ENCODE measurements at regions not wholly inside any gene's neighbourhood (a gene's known extent, or its start where the extent isn't known, plus 50 kb on each side); places are given as distances from the start of the nearest gene placed in this dataset.

DNA sequence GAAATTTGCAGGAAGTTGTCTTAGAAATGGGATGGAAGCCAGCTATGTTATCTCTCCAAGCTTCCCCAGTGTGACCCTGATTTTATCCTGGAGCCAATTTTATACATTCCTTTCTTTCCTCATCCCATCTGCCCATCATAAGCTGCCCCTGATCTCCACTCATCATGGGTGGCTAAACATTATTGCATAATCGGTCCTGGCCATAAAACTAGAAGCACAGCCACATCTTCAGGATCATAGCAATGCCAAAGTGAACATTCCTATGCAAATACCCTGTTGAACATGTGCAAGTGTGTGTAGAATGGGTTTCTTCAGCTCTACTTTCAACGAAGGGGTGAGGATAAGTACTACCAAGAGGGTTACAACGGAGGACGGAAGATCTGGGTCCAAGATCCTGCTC, 50.6 kb upstream of the COG2 start:
- TF ChIP-seq, protein P1, sequence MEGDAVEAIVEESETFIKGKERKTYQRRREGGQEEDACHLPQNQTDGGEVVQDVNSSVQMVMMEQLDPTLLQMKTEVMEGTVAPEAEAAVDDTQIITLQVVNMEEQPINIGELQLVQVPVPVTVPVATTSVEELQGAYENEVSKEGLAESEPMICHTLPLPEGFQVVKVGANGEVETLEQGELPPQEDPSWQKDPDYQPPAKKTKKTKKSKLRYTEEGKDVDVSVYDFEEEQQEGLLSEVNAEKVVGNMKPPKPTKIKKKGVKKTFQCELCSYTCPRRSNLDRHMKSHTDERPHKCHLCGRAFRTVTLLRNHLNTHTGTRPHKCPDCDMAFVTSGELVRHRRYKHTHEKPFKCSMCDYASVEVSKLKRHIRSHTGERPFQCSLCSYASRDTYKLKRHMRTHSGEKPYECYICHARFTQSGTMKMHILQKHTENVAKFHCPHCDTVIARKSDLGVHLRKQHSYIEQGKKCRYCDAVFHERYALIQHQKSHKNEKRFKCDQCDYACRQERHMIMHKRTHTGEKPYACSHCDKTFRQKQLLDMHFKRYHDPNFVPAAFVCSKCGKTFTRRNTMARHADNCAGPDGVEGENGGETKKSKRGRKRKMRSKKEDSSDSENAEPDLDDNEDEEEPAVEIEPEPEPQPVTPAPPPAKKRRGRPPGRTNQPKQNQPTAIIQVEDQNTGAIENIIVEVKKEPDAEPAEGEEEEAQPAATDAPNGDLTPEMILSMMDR (IDR thresholded peaks at IDR 0.05; ENCODE audit: low read depth, low read length): no peak
- H3K4me3 ChIP-seq (replicated peaks in 1 of 2; ENCODE audit: low read depth in 2 of 2, low read length in 2 of 2): no peak overlapping the region
- no peak for DNase-seq (ENCODE audit: low read depth in 2 of 2)

DNA sequence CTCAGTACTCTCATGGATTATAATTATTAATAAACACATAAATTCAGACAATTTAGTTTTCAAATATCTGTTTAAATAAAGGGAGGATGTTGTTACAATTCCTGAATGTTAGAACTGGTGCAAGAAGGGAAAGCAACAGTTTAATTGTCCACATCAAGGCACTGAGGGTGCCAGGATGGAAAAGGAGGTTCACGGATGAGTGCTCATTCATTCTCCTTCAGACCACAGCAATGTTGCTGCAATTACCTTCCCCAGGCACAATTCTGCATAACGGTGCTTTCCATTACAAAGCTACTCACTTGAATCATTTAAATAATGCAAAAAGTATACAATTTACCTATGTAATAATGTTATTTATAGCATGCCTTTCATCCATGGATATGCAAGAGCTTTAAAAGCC, 52.3 kb upstream of the COG2 start:
- TF ChIP-seq, protein P1 (IDR thresholded peaks at IDR 0.05; ENCODE audit: low read depth, low read length): no peak
- no peak for DNase-seq (ENCODE audit: low read depth in 2 of 2)
- H3K4me3 ChIP-seq (replicated peaks in 1 of 2; ENCODE audit: low read depth in 2 of 2, low read length in 2 of 2): no peak overlapping the region

DNA sequence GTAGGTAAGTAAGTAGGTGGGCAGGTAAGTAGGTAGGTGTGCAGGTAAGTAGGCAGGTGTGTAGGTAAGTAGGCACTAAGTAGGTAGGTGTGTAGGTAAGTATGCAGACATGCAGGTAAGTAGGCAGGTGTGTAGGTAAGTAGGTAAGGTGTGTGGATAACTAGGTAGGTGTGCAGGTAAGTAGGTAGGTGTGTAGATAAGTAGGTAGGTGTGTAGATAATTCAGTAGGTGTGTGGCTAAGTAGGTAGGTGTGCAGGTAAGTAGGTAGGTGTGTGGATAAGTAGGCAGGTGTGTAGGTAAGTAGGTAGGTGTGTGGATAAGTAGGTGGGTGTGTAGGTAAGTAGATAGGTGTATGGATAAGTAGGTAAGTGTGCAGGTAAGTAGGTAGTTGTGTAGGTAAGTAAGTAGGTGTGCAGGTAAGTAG, 53.9 kb upstream of the COG2 start:
- no peak overlapping the region for H3K4me3 ChIP-seq (replicated peaks in 1 of 2; ENCODE audit: low read depth in 2 of 2, low read length in 2 of 2)
- no peak for DNase-seq (ENCODE audit: low read depth in 2 of 2)
- TF ChIP-seq, protein P1 (IDR thresholded peaks at IDR 0.05; ENCODE audit: low read depth, low read length): no peak

DNA sequence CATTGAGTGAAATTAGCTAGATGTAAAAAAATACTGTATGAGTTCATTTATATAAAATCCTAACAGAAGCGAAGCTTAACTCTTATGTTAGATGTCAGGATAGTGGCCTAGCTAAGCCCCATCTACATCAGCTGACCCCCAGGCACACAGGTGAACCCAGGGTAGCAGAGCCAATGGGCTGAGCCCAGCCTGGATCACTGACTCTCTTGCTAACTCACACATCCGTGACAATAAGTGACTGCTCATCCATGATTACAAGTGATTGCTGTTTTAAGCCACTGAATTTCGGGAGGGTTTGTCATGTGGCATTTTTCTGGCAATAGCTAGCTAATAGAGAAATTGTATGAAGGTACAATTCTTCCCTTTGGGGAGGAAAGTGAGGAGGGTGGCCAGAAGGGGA, 55.2 kb upstream of the COG2 start:
- TF ChIP-seq, protein P1 (IDR thresholded peaks at IDR 0.05; ENCODE audit: low read depth, low read length): no peak
- no peak overlapping the region for H3K4me3 ChIP-seq (replicated peaks in 1 of 2; ENCODE audit: low read depth in 2 of 2, low read length in 2 of 2)

GRCh38 chr1:230584660-230585059, 57.6 kb upstream of the COG2 start:
- DNase-seq (ENCODE audit: low read depth in 2 of 2): no peak
- no peak overlapping the region for H3K4me3 ChIP-seq (replicated peaks in 1 of 2; ENCODE audit: low read depth in 2 of 2, low read length in 2 of 2)
- TF ChIP-seq, protein P1 (IDR thresholded peaks at IDR 0.05; ENCODE audit: low read depth, low read length): no peak

More for the DNA sequence above, 55.2 kb upstream of the COG2 start:
- DNase-seq (ENCODE audit: low read depth in 2 of 2): no peak

DNA sequence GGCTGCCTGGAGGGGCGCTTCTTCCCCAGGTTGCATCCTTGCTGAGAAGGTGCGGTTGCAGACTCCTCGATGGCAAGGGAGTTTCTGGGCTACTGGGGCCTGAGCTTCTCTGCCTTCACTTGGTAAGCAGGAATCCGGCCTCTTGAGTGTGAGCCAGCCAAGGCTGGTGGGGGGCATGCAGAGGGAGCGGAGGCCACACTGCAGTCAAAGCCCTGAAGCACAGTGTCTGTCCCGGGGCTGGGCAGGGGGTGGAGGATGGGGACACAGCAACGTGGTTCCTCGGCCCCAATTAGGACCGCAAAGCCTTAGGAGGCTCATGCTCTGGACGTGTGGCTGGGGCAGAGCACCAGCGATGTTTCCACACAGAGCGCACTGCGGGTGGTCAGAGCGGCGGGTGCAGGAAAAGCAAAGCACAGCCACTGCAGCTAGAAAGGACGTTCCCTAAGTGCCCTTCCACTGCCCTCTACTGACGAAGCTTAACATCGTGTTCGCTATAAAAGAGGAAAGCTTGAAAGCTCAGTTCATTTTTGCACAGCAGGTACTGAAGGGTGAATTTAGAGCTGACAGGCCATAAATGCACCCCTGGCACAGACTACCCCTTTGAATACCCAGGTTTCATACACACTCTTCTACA, 60.7 kb upstream of the COG2 start:
- H3K4me3 ChIP-seq (replicated peaks in 1 of 2; ENCODE audit: low read depth in 2 of 2, low read length in 2 of 2): no peak overlapping the region
- TF ChIP-seq, protein P1 (IDR thresholded peaks at IDR 0.05; ENCODE audit: low read depth, low read length): no peak
- DNase-seq (ENCODE audit: low read depth in 2 of 2): no peak

- no peak for DNase-seq (ENCODE audit: low read depth in 2 of 2)
- TF ChIP-seq, protein P1 (IDR thresholded peaks at IDR 0.05; ENCODE audit: low read depth, low read length): no peak
These were observed 63.7 kb upstream of the COG2 start for GRCh38 chr1:230578616-230579015.

More at GRCh38 chr1:230578616-230579015, 63.7 kb upstream of the COG2 start:
- no peak overlapping the region for H3K4me3 ChIP-seq (replicated peaks in 1 of 2; ENCODE audit: low read depth in 2 of 2, low read length in 2 of 2)
